ENCODE measurements at regions not wholly inside any gene's neighbourhood (a gene's known extent, or its start where the extent isn't known, plus 50 kb on each side); places are given as distances from the start of the nearest gene placed in this dataset.
A peak's percentile ranks its signal among the peaks of the same experiment; 100 is the strongest.

- Histone ChIP-seq H3K79me2 (ENCODE audit: insufficient read depth, low read length) (no peaks in the 10 kb centered on the region), H3K4me1 (ENCODE audit: insufficient read depth, low read length) (peaks cover 32% of the 10 kb centered on the region), H3K9ac (ENCODE audit: low read length) (peak overlapping the region; percentile 79), H3K36me3 (ENCODE audit: insufficient read depth, low read length) (no peaks in the 10 kb centered on the region), H3K27ac (ENCODE audit: low read depth, low read length) (peak overlapping the region; percentile 99), H3K27me3 (ENCODE audit: insufficient read depth, low read length) (no peaks in the 10 kb centered on the region), H3K4me3 (ENCODE audit: insufficient read depth, low read depth, low read length) (no peak overlapping the region), H3K9me3 (ENCODE audit: insufficient read depth, low read depth, low read length) (no peaks in the 10 kb centered on the region), H2AFZ (ENCODE audit: low read depth, low read length) (no peak overlapping the region), H4K20me1 (ENCODE audit: insufficient read depth, low read length) (no peaks in the 10 kb centered on the region), H3K4me2 (ENCODE audit: low read length) (no peak overlapping the region)
- DNase-seq (ENCODE audit: low read depth): no peak
- FAIRE-seq: no peak
- H3K27ac Mint-ChIP-seq (ENCODE audit: unreplicated experiment): peak overlapping the region; percentile 96
- H3K9me3 Mint-ChIP-seq (ENCODE audit: unreplicated experiment): peaks cover 6% of the 10 kb centered on the region
- H3K4me1 Mint-ChIP-seq (ENCODE audit: low read depth, unreplicated experiment): peaks cover 54% of the 10 kb centered on the region
- no peaks in the 10 kb centered on the region for H3K27me3 Mint-ChIP-seq (ENCODE audit: low read depth, unreplicated experiment)
- TF ChIP-seq EZH2 (IDR thresholded peaks at IDR 0.05; ENCODE audit: insufficient read depth, low read length): no peak
- TF ChIP-seq, protein P1, sequence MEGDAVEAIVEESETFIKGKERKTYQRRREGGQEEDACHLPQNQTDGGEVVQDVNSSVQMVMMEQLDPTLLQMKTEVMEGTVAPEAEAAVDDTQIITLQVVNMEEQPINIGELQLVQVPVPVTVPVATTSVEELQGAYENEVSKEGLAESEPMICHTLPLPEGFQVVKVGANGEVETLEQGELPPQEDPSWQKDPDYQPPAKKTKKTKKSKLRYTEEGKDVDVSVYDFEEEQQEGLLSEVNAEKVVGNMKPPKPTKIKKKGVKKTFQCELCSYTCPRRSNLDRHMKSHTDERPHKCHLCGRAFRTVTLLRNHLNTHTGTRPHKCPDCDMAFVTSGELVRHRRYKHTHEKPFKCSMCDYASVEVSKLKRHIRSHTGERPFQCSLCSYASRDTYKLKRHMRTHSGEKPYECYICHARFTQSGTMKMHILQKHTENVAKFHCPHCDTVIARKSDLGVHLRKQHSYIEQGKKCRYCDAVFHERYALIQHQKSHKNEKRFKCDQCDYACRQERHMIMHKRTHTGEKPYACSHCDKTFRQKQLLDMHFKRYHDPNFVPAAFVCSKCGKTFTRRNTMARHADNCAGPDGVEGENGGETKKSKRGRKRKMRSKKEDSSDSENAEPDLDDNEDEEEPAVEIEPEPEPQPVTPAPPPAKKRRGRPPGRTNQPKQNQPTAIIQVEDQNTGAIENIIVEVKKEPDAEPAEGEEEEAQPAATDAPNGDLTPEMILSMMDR (IDR thresholded peaks at IDR 0.05; ENCODE audit: insufficient read depth, low read depth, low read length): no peak
- H3K36me3 Mint-ChIP-seq (ENCODE audit: low read depth, unreplicated experiment): no peaks in the 10 kb centered on the region
- no peak overlapping the region for H3K4me3 Mint-ChIP-seq (ENCODE audit: unreplicated experiment)
Measured at GRCh38 chr4:123830930-123831329, 434.3 kb downstream of the SPRY1 start.

GRCh38 chr4:123832173-123833026, 435.8 kb downstream of the SPRY1 start:
- Histone ChIP-seq H3K27ac (ENCODE audit: low read depth, low read length) (peak overlapping the region; percentile 99), H3K9ac (ENCODE audit: low read length) (peak overlapping the region; percentile 79), H3K4me1 (ENCODE audit: insufficient read depth, low read length) (peaks cover 29% of the 10 kb centered on the region), H3K4me3 (ENCODE audit: insufficient read depth, low read depth, low read length) (peak overlapping the region; percentile 24), H4K20me1 (ENCODE audit: insufficient read depth, low read length) (no peaks in the 10 kb centered on the region), H3K4me2 (ENCODE audit: low read length) (peak overlapping the region; percentile 81), H3K79me2 (ENCODE audit: insufficient read depth, low read length) (no peaks in the 10 kb centered on the region), H2AFZ (ENCODE audit: low read depth, low read length) (peak overlapping the region; percentile 22), H3K36me3 (ENCODE audit: insufficient read depth, low read length) (no peaks in the 10 kb centered on the region), H3K27me3 (ENCODE audit: insufficient read depth, low read length) (no peaks in the 10 kb centered on the region), H3K9me3 (ENCODE audit: insufficient read depth, low read depth, low read length) (no peaks in the 10 kb centered on the region)
- DNase-seq (ENCODE audit: low read depth) (peak; percentile 100), FAIRE-seq (peak; percentile 98)
- TF ChIP-seq, protein P1 (IDR thresholded peaks at IDR 0.05; ENCODE audit: insufficient read depth, low read depth, low read length): no peak
- no peak for TF ChIP-seq EZH2 (IDR thresholded peaks at IDR 0.05; ENCODE audit: insufficient read depth, low read length)
- peaks cover 6% of the 10 kb centered on the region for H3K9me3 Mint-ChIP-seq (ENCODE audit: unreplicated experiment)
- peak overlapping the region; percentile 96 for H3K27ac Mint-ChIP-seq (ENCODE audit: unreplicated experiment)
- H3K36me3 Mint-ChIP-seq (ENCODE audit: low read depth, unreplicated experiment): no peaks in the 10 kb centered on the region
- peaks cover 51% of the 10 kb centered on the region for H3K4me1 Mint-ChIP-seq (ENCODE audit: low read depth, unreplicated experiment)
- no peak overlapping the region for H3K4me3 Mint-ChIP-seq (ENCODE audit: unreplicated experiment)
- H3K27me3 Mint-ChIP-seq (ENCODE audit: low read depth, unreplicated experiment): no peaks in the 10 kb centered on the region

- peaks cover 29% of the 10 kb centered on the region for H3K4me1 ChIP-seq (ENCODE audit: insufficient read depth, low read length)
- peak overlapping the region; percentile 99 for H3K27ac ChIP-seq (ENCODE audit: low read depth, low read length)
- Mint-ChIP-seq H3K9me3 (ENCODE audit: unreplicated experiment) (peaks cover 6% of the 10 kb centered on the region), H3K4me3 (ENCODE audit: unreplicated experiment) (no peak overlapping the region), H3K27me3 (ENCODE audit: low read depth, unreplicated experiment) (no peaks in the 10 kb centered on the region), H3K36me3 (ENCODE audit: low read depth, unreplicated experiment) (no peaks in the 10 kb centered on the region), H3K4me1 (ENCODE audit: low read depth, unreplicated experiment) (peaks cover 45% of the 10 kb centered on the region), H3K27ac (ENCODE audit: unreplicated experiment) (peak overlapping the region; percentile 96)
- peak overlapping the region; percentile 74 for H3K9ac ChIP-seq (ENCODE audit: low read length)
- no peaks in the 10 kb centered on the region for H3K27me3 ChIP-seq (ENCODE audit: insufficient read depth, low read length)
- peak overlapping the region; percentile 81 for H3K4me2 ChIP-seq (ENCODE audit: low read length)
- no peak overlapping the region for H3K4me3 ChIP-seq (ENCODE audit: insufficient read depth, low read depth, low read length)
- peak; percentile 90 for DNase-seq (ENCODE audit: low read depth)
- H2AFZ ChIP-seq (ENCODE audit: low read depth, low read length): no peak overlapping the region
- no peak for TF ChIP-seq EZH2 (IDR thresholded peaks at IDR 0.05; ENCODE audit: insufficient read depth, low read length)
- TF ChIP-seq, protein P1 (IDR thresholded peaks at IDR 0.05; ENCODE audit: insufficient read depth, low read depth, low read length): no peak
- H3K79me2 ChIP-seq (ENCODE audit: insufficient read depth, low read length): no peaks in the 10 kb centered on the region
- no peaks in the 10 kb centered on the region for H3K36me3 ChIP-seq (ENCODE audit: insufficient read depth, low read length)
- H4K20me1 ChIP-seq (ENCODE audit: insufficient read depth, low read length): no peaks in the 10 kb centered on the region
- H3K9me3 ChIP-seq (ENCODE audit: insufficient read depth, low read depth, low read length): no peaks in the 10 kb centered on the region
- FAIRE-seq: peak; percentile 29
Measured at GRCh38 chr4:123833171-123833643, 436.6 kb downstream of the SPRY1 start.
